ENCODE measurements at regions not wholly inside any gene's neighbourhood (a gene's known extent, or its start where the extent isn't known, plus 50 kb on each side); places are given as distances from the start of the nearest gene placed in this dataset.

DNA sequence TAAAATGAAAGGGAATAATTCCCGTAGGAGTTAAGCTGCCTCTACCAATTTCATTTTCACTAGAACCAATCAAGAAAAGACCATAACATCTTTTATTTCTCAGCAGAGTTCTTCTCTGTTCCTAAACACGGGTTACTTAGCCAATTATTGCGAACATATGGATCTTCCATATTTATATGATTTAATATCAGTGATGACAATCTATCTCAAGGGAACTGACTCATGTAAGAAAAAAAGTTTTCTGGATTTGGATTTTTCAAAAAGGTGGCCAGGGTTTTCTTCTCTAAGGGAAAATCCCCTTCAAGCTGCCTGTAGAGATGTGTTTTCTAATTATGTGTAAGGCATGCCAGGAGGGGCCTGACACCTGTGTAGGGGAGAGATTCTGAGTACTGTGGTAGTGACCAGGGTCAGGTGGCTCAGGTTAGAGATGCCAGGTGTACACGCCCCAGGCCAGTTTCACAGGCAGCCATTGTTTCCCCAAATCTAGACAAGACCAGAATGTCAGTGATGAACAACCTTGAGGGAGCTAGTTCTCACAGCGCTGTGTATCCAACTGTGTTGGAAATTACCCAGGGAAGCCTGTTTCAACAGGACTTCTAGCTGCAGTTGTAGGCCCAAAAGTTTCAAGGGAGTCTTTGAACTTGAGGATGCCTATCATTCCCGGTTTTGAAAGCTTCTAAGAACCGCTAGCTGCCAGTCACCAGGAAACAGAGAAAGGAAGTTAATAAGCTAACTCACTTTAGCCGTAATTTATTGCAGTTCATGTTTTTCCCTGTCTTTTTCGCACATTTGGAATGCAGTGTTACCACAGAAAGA, 572.5 kb upstream of the RGMB start:
- H3K9me3 Mint-ChIP-seq = no peaks in the 10 kb centered on the region
- no peaks in the 10 kb centered on the region; the same call in 1 of the 2 replicates for H3K27me3 Mint-ChIP-seq (ENCODE audit: insufficient read depth)
- peaks cover 4% of the 10 kb centered on the region; the same call in 1 of the 2 replicates for H3K36me3 Mint-ChIP-seq (ENCODE audit: low read depth)
- H3K4me3 Mint-ChIP-seq = no peak overlapping the region
- no peak for DNase-seq
- peaks cover 22% of the 10 kb centered on the region for H3K4me1 Mint-ChIP-seq (ENCODE audit: low read depth)
- no peak overlapping the region for H3K27ac Mint-ChIP-seq
- TF ChIP-seq, protein P1, sequence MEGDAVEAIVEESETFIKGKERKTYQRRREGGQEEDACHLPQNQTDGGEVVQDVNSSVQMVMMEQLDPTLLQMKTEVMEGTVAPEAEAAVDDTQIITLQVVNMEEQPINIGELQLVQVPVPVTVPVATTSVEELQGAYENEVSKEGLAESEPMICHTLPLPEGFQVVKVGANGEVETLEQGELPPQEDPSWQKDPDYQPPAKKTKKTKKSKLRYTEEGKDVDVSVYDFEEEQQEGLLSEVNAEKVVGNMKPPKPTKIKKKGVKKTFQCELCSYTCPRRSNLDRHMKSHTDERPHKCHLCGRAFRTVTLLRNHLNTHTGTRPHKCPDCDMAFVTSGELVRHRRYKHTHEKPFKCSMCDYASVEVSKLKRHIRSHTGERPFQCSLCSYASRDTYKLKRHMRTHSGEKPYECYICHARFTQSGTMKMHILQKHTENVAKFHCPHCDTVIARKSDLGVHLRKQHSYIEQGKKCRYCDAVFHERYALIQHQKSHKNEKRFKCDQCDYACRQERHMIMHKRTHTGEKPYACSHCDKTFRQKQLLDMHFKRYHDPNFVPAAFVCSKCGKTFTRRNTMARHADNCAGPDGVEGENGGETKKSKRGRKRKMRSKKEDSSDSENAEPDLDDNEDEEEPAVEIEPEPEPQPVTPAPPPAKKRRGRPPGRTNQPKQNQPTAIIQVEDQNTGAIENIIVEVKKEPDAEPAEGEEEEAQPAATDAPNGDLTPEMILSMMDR (IDR thresholded peaks at IDR 0.05) = no peak

DNA sequence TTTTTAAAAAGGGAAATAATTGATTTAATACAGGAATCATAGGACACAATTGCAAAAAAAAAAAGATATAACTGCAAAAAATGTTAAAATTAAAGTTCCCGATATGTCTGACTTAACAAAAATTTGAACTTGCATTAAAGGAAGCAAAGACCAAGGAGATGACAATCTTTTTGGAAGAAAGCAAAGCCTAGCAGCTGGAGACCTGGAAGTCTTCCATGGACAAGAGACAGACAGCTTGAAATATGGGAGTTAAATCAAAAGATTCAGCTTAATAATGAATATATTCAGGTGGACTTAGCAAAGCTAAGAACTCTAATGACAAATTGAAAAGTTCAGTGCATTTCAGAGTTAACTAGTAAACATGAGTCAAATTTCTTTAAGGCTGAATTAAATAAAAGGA, 568.7 kb upstream of the RGMB start:
- Mint-ChIP-seq H3K4me3 (no peak overlapping the region), H3K27me3 (ENCODE audit: insufficient read depth) (no peaks in the 10 kb centered on the region; the same call in 1 of the 2 replicates), H3K27ac (no peak overlapping the region), H3K4me1 (ENCODE audit: low read depth) (peaks cover 26% of the 10 kb centered on the region), H3K36me3 (ENCODE audit: low read depth) (peaks cover 4% of the 10 kb centered on the region; the same call in 1 of the 2 replicates), H3K9me3 (no peaks in the 10 kb centered on the region)
- TF ChIP-seq, protein P1 (IDR thresholded peaks at IDR 0.05) = no peak
- DNase-seq = no peak

DNA sequence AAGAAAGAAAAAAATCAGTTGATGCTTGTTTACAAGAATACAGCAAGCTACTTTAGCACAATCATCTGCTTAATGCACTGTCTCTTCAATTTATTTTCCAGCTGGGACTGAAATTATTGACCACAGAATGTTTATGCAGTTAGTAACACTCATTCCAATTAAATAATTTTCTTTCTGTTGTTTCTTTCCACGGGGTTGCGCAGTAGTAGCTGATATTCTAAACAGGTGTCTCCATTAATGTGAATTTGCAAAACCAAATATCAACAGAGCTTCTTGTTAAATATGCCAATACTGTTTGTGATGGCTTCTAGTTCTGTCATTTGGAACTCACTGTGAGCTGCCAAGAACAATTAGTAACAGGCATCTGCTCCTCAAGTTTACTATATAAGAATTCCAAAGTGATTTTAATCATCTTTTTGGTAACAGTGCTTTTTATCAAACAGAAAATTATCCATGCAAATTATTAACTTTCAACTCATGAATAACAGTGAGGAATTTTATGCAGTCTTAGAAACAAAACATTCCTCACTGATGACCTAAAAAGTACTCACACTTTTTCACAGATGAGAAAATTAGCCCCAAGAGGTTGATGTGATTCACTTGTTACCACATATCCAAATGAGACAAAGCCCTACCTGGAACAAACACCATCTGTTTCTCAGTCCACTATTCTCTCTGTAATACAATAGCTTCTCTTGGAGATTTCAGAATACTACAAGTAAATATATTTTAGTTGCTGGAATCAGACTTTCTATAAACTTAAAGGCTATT, 567.6 kb upstream of the RGMB start:
- H3K27me3 Mint-ChIP-seq (ENCODE audit: insufficient read depth) = no peaks in the 10 kb centered on the region; the same call in 1 of the 2 replicates

DNA sequence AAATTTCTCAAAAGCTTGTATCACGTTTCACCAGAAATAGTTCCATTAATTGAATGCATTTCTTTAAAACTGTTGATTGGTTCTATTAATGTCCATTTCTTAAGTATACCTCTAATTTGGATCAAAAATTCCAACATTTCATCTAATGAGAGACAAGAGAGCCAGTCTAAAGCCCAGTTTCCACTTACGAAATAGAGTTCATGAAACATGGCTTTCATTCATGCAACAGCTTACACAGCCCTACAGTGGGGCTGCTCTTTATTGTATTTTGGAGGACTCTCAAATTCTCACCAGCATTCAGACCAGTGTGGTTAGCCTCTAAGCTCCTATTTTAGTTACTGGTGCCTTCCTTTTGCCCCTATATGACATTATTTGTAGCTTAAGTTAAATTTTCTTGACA, 566.9 kb upstream of the RGMB start:
- TF ChIP-seq, protein P1 (IDR thresholded peaks at IDR 0.05) = no peak
- no peak for DNase-seq
- H3K4me3 Mint-ChIP-seq = no peak overlapping the region
- H3K9me3 Mint-ChIP-seq = no peaks in the 10 kb centered on the region
- no peaks in the 10 kb centered on the region; the same call in 1 of the 2 replicates for H3K27me3 Mint-ChIP-seq (ENCODE audit: insufficient read depth)
- H3K36me3 Mint-ChIP-seq (ENCODE audit: low read depth) = peaks cover 4% of the 10 kb centered on the region; the same call in 1 of the 2 replicates
- no peak overlapping the region for H3K27ac Mint-ChIP-seq
- H3K4me1 Mint-ChIP-seq (ENCODE audit: low read depth) = peaks cover 17% of the 10 kb centered on the region

More for the DNA sequence above, 567.6 kb upstream of the RGMB start:
- Mint-ChIP-seq H3K36me3 (ENCODE audit: low read depth) (peaks cover 4% of the 10 kb centered on the region; the same call in 1 of the 2 replicates), H3K4me3 (no peak overlapping the region), H3K9me3 (no peaks in the 10 kb centered on the region), H3K27ac (no peak overlapping the region), H3K4me1 (ENCODE audit: low read depth) (peaks cover 24% of the 10 kb centered on the region)
- TF ChIP-seq, protein P1 (IDR thresholded peaks at IDR 0.05) = no peak
- no peak for DNase-seq

DNA sequence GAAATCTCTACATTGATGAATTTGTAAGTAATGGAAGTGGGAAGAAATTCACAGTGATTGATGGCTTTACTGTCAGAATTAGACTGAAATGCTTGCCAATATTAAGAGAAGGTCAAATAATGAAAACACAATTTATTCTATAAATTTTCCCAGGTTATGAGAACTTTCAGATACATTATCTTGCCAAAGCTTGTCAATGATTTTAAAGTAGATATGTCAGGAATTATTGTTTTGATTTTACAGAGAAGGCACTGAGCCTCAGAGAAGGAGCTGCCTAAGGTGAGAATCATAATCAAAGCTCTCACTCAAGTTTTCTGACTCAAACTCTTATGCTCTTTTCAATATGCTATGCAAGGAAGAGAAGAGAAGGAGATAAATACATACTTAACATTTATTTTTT, 564.0 kb upstream of the RGMB start:
- H3K27ac Mint-ChIP-seq = no peak overlapping the region
- TF ChIP-seq, protein P1 (IDR thresholded peaks at IDR 0.05) = no peak
- peaks cover 31% of the 10 kb centered on the region for H3K4me1 Mint-ChIP-seq (ENCODE audit: low read depth)
- no peak for DNase-seq
- H3K27me3 Mint-ChIP-seq (ENCODE audit: insufficient read depth) = no peaks in the 10 kb centered on the region
- no peaks in the 10 kb centered on the region for H3K9me3 Mint-ChIP-seq
- no peak overlapping the region for H3K4me3 Mint-ChIP-seq
- H3K36me3 Mint-ChIP-seq (ENCODE audit: low read depth) = peaks cover 6% of the 10 kb centered on the region; the same call in 1 of the 2 replicates

Measured in HFFc6 (cell line).